GM18505 (cell line): ENCODE measurements at regions not wholly inside any gene's neighbourhood (a gene's known extent, or its start where the extent isn't known, plus 50 kb on each side); places are given as distances from the start of the nearest gene placed in this dataset.

ENCODE experiments used
- ATAC-seq: cut with Tn5 transposase; IDR thresholded peaks from one replicate; pipeline ENCODE4 v1.9.1; 2021; ENCODE audit not compliant: unreplicated experiment
- POLR2A ChIP-seq: IDR thresholded peaks from 4 replicates; pipeline ENCODE4 v1.6.1; 2011; ENCODE audit warnings: borderline replicate concordance; ENCODE audit not compliant: insufficient read depth, insufficient read length; ENCODE audit errors: extremely low read depth

DNA sequence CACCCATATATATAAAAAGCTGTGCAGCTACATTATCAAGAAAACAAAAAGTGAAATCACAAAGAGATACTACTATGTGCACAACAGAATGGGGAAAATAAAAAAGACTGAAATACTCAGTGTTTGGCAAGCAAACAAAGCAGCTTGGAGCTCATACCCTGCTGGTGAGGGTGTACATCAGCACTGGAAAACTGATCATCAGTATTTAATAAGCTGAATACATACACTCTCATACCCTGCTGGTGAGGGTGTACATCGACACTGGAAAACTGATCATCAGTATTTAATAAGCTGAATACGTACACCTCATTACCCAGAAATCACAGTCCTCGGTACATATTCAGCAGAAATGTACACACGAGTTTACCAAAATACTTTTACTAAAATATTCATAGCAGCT is 220.8 kb downstream of the SPP2 start:
- no peak for ATAC-seq
- no peak for TF ChIP-seq POLR2A

DNA sequence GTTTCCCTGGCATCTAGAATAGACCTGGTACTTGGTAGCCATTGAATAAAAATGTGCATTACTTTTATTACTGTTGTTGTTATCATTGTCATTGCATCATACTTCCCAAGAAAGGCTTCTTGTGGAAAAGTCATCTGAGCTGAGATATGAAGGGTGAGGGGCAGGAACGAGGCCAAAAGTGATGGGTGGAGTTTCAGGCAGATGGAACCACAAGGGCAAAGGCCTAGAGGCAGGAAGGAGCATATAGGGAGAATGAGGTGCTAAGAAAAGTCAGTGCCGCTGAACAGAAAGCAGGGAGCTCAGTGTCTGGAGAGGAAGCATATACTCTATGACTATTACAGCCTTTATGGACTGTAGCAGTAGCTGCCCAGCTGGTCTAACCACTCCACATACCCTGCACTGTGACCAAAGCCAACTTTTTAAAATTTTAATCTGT is 219.3 kb downstream of the SPP2 start:
- no peak for ATAC-seq
- no peak for TF ChIP-seq POLR2A

GRCh38 chr2:234267534-234267933 is 217.0 kb downstream of the SPP2 start:
- ATAC-seq, result no peak
- TF ChIP-seq POLR2A, result no peak

GRCh38 chr2:234266952-234267351 is 216.4 kb downstream of the SPP2 start:
- ATAC-seq, result no peak
- no peak for TF ChIP-seq POLR2A

DNA sequence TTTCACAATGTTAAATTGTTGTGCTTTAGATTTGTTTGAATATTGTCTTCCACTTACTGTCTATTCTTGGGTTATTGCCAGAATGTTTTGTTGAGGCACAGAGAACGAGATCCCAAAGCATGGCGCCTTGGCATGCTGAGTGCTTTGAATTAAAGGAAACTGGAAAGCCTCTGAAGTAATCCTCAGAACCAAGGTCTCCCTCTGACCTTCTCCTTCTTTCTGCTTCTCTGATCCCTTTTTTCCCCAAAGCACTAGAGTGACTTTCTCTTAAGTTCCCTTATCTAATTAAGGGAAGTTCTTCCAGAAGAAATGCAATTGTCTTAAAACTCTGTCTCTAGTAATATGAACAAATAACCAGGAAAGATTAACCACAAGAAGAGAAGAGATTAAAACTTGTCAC is 214.7 kb downstream of the SPP2 start:
- no peak for ATAC-seq
- TF ChIP-seq POLR2A, result no peak

GRCh38 chr2:234261736-234262135 is 211.2 kb downstream of the SPP2 start:
- no peak for TF ChIP-seq POLR2A
- no peak for ATAC-seq

GRCh38 chr2:234259440-234259839 is 208.9 kb downstream of the SPP2 start:
- ATAC-seq, result no peak
- no peak for TF ChIP-seq POLR2A

GRCh38 chr2:234258562-234259141 is 208.2 kb downstream of the SPP2 start:
- TF ChIP-seq POLR2A, result no peak
- ATAC-seq, result no peak

- no peak for ATAC-seq
Measured at GRCh38 chr2:234257859-234258561, 207.5 kb downstream of the SPP2 start.

DNA sequence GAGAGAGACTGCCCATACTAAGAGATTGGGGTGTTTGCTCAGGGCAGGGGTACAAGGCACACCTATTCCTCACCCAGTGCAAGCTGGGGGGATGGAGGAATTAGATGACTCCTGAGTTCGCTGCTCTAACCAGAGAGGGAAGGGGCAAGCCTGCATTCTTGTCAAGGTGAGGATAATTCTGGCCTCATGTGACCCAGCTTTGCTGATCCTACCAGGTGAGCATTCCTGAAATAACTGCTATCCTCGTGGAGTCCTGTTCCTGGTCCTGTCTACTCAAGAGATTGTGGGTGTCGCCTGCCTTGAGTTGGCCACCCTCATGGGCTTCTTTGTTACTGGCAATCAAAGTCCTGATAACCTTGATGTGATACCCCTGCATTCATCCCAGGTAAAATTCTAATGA is 206.0 kb downstream of the SPP2 start:
- no peak for TF ChIP-seq POLR2A
- ATAC-seq, result no peak

More at GRCh38 chr2:234257859-234258561, 207.5 kb downstream of the SPP2 start:
- TF ChIP-seq POLR2A, result no peak

GRCh38 chr2:234254783-234255521 is 204.4 kb downstream of the SPP2 start:
- TF ChIP-seq POLR2A, result no peak
- no peak for ATAC-seq

DNA sequence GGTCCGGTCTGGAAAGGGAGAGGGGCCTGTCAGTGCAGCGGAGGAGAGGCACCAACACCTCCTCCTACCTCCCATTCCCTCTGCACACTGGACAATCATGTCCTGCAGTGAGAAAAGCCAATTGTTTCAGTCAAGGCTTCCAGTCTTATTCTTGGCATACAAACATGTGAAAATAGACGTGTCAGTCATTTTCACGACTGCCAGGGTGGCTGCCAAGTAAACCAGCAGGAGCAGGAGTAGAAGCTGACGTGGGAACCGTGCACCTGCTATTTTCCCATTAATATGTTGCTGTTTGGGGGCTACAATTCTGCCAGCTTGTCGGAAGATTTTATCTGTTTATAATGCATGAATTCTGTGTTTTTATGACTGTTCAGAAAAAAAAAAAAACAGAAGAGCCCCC is 202.3 kb downstream of the SPP2 start:
- no peak for TF ChIP-seq POLR2A
- no peak for ATAC-seq

DNA sequence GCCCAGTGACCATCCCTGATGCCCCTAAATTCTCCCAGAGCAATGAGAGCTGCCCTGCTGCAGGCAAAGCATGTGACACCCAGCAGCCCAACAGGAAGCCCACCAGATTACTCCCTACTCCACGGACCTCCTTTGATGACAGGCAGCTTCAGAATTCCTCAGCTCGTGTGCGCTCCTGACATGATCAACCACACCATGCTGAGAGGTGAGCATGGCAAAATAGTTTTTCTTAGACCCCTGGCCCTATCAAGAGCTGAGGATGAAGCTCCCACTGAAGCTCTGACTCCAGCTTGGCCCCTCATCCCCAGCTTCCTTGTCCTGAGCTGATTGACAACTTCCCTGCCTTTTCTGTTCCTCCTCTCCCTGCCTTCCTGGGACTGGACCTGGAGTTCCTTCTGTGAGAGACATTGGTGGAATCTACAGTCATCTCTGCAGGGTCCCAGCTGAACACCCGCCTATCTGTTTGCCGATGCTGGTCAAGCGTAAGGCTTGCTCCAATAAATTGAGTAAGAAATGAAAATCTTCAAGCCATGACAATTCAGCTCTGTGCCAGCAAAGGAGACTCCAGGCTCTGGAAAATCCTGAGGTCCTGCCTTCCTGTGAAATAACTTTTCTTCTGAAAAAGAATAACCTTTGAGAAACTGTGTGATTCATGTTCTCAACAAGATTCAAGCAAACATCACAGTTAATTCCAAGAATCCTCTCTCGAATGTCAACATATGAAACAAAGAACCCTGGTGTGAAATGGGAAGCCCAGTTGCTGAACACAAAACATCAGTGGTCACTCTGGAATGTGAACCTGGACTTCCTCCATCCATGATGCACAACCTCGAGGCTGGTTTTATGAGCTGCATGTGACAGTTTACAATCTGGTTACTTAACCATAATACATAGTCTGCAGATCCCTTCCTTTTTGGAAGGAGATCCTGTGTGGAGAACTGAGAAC is 201.1 kb downstream of the SPP2 start:
- no peak for ATAC-seq

More for the DNA sequence above, 201.1 kb downstream of the SPP2 start:
- no peak for TF ChIP-seq POLR2A
